ENCODE measurements at regions not wholly inside any gene's neighbourhood (a gene's known extent, or its start where the extent isn't known, plus 50 kb on each side); places are given as distances from the start of the nearest gene placed in this dataset.

- H3K9me1 ChIP-seq (ENCODE audit: control insufficient read depth, insufficient read depth, low read length) = no peaks in the 10 kb centered on the region
- CTCF ChIA-PET (ENCODE audit: low intra/inter-chr PET ratio) = no interaction called here
These were observed 661.5 kb downstream of the FGF9 start for GRCh38 chr13:22332416-22332815.

More at GRCh38 chr13:22332416-22332815, 661.5 kb downstream of the FGF9 start:
- no peak overlapping the region for H3K9ac ChIP-seq (ENCODE audit: insufficient read depth in 1 of 2, low read depth in 2 of 2, low read length in 2 of 2)
- no peak for ATAC-seq
- H3K9me3 ChIP-seq (replicated peaks; ENCODE audit: control insufficient read depth, insufficient read depth, low read depth, low read length) = no peaks in the 10 kb centered on the region
- H2AFZ ChIP-seq (ENCODE audit: low read depth, low read length) = no peak overlapping the region
- no peak for FAIRE-seq
- no peak overlapping the region for H3K27ac ChIP-seq (ENCODE audit: extremely low read depth, low read depth, low read length)
- H3K27me3 ChIP-seq (ENCODE audit: control insufficient read depth in 2 of 2, insufficient read depth in 2 of 2, low read length in 2 of 2) = no peaks in the 10 kb centered on the region
- in situ Hi-C loops (cut with MboI) = no loop called here
- TF ChIP-seq ESRRA (IDR thresholded peaks at IDR 0.05; ENCODE audit: borderline replicate concordance, low read depth) (no peak), MGA (IDR thresholded peaks at IDR 0.05) (no peak), CHD4 (IDR thresholded peaks at IDR 0.05; ENCODE audit: insufficient read depth, insufficient replicate concordance, low read depth, low read length, poor library complexity, severe bottlenecking) (no peak)
- no TSS peak for BruUV-seq (replicated peaks)
- no peaks in the 10 kb centered on the region for H3K36me3 ChIP-seq (ENCODE audit: control insufficient read depth, insufficient read depth, low read length)
- intact Hi-C loops (cut with micrococcal nuclease) = no loop called here
- POLR2A ChIA-PET = no interaction called here
- no peak overlapping the region for H3K4me2 ChIP-seq (ENCODE audit: insufficient read depth, low read length)
- WGBS (ENCODE audit: insufficient coverage, low coverage, missing lambda C conversion rate) = 0% methylated on average over 5 of the region's 7 CpGs
- H3K79me2 ChIP-seq (ENCODE audit: control insufficient read depth, insufficient read depth, low read length) = no peaks in the 10 kb centered on the region
- DNase-seq (ENCODE audit: extremely low read depth in 1 of 4, low spot score in 3 of 4) = no peak
- H3K4me3 ChIP-seq = no peak overlapping the region
- H3K4me1 ChIP-seq (replicated peaks in 1 of 2; ENCODE audit: control insufficient read depth in 2 of 2, insufficient read depth in 2 of 2, low read length in 2 of 2) = no peaks in the 10 kb centered on the region
- H4K20me1 ChIP-seq (replicated peaks; ENCODE audit: control insufficient read depth, insufficient read depth, low read length) = no peaks in the 10 kb centered on the region
